HCT116 (cell line): ENCODE measurements at regions not wholly inside any gene's neighbourhood (a gene's known extent, or its start where the extent isn't known, plus 50 kb on each side); places are given as distances from the start of the nearest gene placed in this dataset.

Experiments
- ATAC-seq: fragments of 200-7000 bp; cut with Tn5 transposase; 2 replicates; pipeline ENCODE4 v1.9.1; 2020; ENCODE audit warnings: mild to moderate bottlenecking, moderate library complexity
- BruUV-seq: library from RNA; stranded (reverse); fragments of 400-500 nt; replicated peaks from 2 replicates; lab custom pipeline; 2021; lab: Mats Ljungman, UMichigan
- CTCF ChIA-PET: fragments of 300-600 bp; sonication (Branson Sonifier 250); formaldehyde crosslinking; loops from one replicate; lab custom pipeline; 2021; ENCODE audit warnings: antibody characterized with exemption; lab: Charles Lee
- POLR2A ChIA-PET: fragments of 300-600, 350-600 bp; sonication (Branson Sonifier 250); formaldehyde crosslinking; loops from one replicate; lab custom pipeline; 2021; ENCODE audit warnings: antibody characterized with exemption; lab: Charles Lee
- RAD21 ChIA-PET, 2 experiments: fragments of 300-600 bp; sonication (Branson Sonifier 250); formaldehyde crosslinking; loops; one replicate each; lab custom pipeline; 2023; ENCODE audit warnings: low total read pairs in 2 of 2; ENCODE audit not compliant: uncharacterized antibody in 2 of 2, unreplicated experiment in 2 of 2, low non-redundant PET in 1 of 2; lab: Charles Lee
- DNase-seq: peaks from one replicate; pipeline ENCODE4 v3.0.0-alpha.2; 2010; ENCODE audit warnings: low read depth, low spot score
- H2AFZ ChIP-seq: fragments of 200-600 bp; shearing (Covaris generic), sonication (generic); 2 replicates; pipeline ENCODE4 v1.6.1; 2017; ENCODE audit warnings: low read depth, mixed run types, mixed read lengths, antibody characterized with exemption, low read length; ENCODE audit not compliant: poor library complexity, severe bottlenecking
- H3K27ac ChIP-seq: 2 replicates; pipeline ENCODE4 v1.5.1; 2012; ENCODE audit warnings: low read depth, low read length
- H3K27me3 ChIP-seq: fragments of 200-600 bp; sonication (generic); 2 replicates; pipeline ENCODE4 v1.6.1; 2016; ENCODE audit warnings: mixed run types, low read length, mixed read lengths; ENCODE audit not compliant: insufficient read depth
- H3K36me3 ChIP-seq, 2 experiments: fragments of 200-500 bp in 1 of 2; fragments of 200-600 bp in 1 of 2; sonication (Bioruptor generic) in 1 of 2; sonication (generic) in 1 of 2; 2 replicates each; pipeline versions ENCODE4 v1.5.1 to v1.6.1; 2014 to 2016; ENCODE audit warnings: low read length in 2 of 2, inconsistent platforms in 1 of 2, mixed read lengths in 1 of 2, mixed run types in 1 of 2; ENCODE audit not compliant: insufficient read depth in 2 of 2, control insufficient read depth in 1 of 2
- H3K4me1 ChIP-seq, 2 experiments: fragments of 200-600 bp in 1 of 2; sonication (generic) in 1 of 2; 2 replicates each; pipeline versions ENCODE4 v1.5.1 to v1.6.1; 2012 to 2017; ENCODE audit warnings: low read length in 2 of 2, inconsistent platforms in 1 of 2, mild to moderate bottlenecking in 1 of 2, mixed read lengths in 1 of 2, mixed run types in 1 of 2, moderate library complexity in 1 of 2; ENCODE audit not compliant: insufficient read depth in 2 of 2, control insufficient read depth in 1 of 2
- H3K4me2 ChIP-seq: fragments of 200-600 bp; sonication (generic); 2 replicates; pipeline ENCODE4 v1.6.1; 2017; ENCODE audit warnings: mixed run types, low read length, mixed read lengths
- H3K4me3 ChIP-seq, 2 experiments: fragments of 200-600 bp in 1 of 2; sonication (generic) in 1 of 2; replicated peaks in 1 of 2; 2 replicates each; pipeline ENCODE4 v1.5.1; 2011 to 2016; ENCODE audit warnings: low read length in 2 of 2, control low read depth in 1 of 2, low read depth in 1 of 2, mild to moderate bottlenecking in 1 of 2, mixed read lengths in 1 of 2, mixed run types in 1 of 2
- H3K79me2 ChIP-seq: fragments of 200-600 bp; sonication (generic); 2 replicates; pipeline ENCODE4 v1.6.1; 2017; ENCODE audit warnings: mild to moderate bottlenecking, mixed run types, low read length, moderate library complexity, mixed read lengths; ENCODE audit not compliant: insufficient read depth
- H3K9ac ChIP-seq: fragments of 200-600 bp; sonication (generic); 2 replicates; pipeline ENCODE4 v1.6.1; 2016; ENCODE audit warnings: low read length, mixed read lengths
- H3K9me2 ChIP-seq: fragments of 200-600 bp; sonication (generic), shearing (Covaris generic); 2 replicates; pipeline ENCODE4 v1.6.1; 2017; ENCODE audit warnings: mixed run types, mild to moderate bottlenecking, moderate library complexity; ENCODE audit not compliant: insufficient read depth
- H3K9me3 ChIP-seq, 2 experiments: fragments of 200-500 bp in 1 of 2; fragments of 200-600 bp in 1 of 2; sonication (Bioruptor generic) in 1 of 2; sonication (generic) in 1 of 2; 2 replicates each; pipeline ENCODE4 v1.6.1; 2014 to 2017; ENCODE audit warnings: low read length in 2 of 2, mixed read lengths in 2 of 2, inconsistent platforms in 1 of 2, low read depth in 1 of 2, mild to moderate bottlenecking in 1 of 2, mixed run types in 1 of 2, moderate library complexity in 1 of 2; ENCODE audit not compliant: control insufficient read depth in 1 of 2, insufficient read depth in 1 of 2
- H4K20me1 ChIP-seq: fragments of 200-600 bp; sonication (generic), shearing (Covaris generic); 2 replicates; pipeline ENCODE4 v1.6.1; 2017; ENCODE audit warnings: mixed run types, mild to moderate bottlenecking, moderate library complexity; ENCODE audit not compliant: insufficient read depth
- CEBPB ChIP-seq: IDR thresholded peaks from 2 replicates; pipeline ENCODE4 v1.6.1; 2012; ENCODE audit warnings: low read depth
- EGR1 ChIP-seq: IDR thresholded peaks from 2 replicates; pipeline ENCODE4 v1.6.1; 2012; ENCODE audit warnings: low read depth
- EZH2phosphoT487 ChIP-seq: fragments of 200-600 bp; IDR thresholded peaks from 2 replicates; pipeline ENCODE4 v1.6.1; 2018; ENCODE audit warnings: antibody characterized with exemption, borderline replicate concordance
- FOSL1 ChIP-seq: IDR thresholded peaks from 2 replicates; pipeline ENCODE4 v1.6.1; 2012; ENCODE audit warnings: low read depth
- POLR2A ChIP-seq: IDR thresholded peaks from 2 replicates; pipeline ENCODE4 v1.7.0; 2011; ENCODE audit warnings: borderline replicate concordance; ENCODE audit not compliant: insufficient read depth, insufficient read length; ENCODE audit errors: extremely low read depth
- SIN3A ChIP-seq: IDR thresholded peaks from 2 replicates; pipeline ENCODE4 v1.6.1; 2012; ENCODE audit warnings: low read depth
- SRF ChIP-seq: IDR thresholded peaks from 2 replicates; pipeline ENCODE4 v1.6.1; 2012; ENCODE audit warnings: low read depth
- YY1 ChIP-seq: IDR thresholded peaks from 2 replicates; pipeline ENCODE4 v1.6.1; 2011; ENCODE audit warnings: low read length, low read depth, moderate library complexity, mild to moderate bottlenecking; ENCODE audit not compliant: insufficient replicate concordance; ENCODE audit errors: extremely low read depth
- intact Hi-C: fragments of 100-400 bp; cut with micrococcal nuclease; formaldehyde crosslinking; loops from 2 replicates; pipeline ENCODE4 v1.10.0; 2022
- TF ChIP-seq, protein P1 (sequence below): IDR thresholded peaks from 2 replicates; pipeline ENCODE4 v1.6.1; 2012

DNA sequence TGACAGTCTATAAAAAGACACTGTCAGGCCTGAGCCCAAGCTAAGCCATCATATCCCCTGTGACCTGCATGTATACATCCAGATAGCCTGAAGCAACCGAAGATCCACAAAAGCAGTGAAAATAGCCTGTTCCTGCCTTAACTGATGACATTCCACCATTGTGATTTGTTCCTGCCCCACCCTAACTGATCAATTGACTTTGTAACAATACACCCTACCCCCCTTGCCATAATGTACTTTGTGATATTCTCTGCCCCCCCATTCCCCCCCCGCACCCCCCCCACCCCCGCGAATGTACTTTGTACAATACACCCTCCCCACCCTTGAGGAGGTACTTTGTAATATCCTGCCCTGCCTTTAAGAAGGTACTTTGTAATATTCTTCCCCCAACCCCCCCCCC lies 82.2 kb upstream of the MED13 start:
- intact Hi-C loops: no loop called here

DNA sequence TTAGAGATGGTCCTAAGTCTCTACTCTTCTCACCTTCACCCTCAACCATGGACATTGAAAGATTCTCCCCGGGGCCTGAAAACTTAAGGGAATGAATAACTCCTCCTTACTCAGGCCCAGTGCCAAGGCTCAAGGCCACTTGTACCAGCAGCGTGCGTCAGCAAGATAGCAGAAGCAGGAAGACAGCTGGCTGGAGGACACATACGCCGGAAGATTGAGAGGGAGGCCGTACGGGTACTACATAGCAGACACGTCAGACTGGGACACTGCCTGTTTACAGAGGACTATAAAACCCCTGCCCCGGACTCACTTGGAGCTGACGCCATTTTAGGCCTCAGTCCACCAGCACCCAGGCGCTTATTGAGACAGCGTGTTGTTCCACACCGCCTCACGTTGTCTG lies 75.8 kb upstream of the MED13 start:
- BruUV-seq: no TSS peak
- no peak for ATAC-seq
- CTCF ChIA-PET: no interaction called here
- Histone ChIP-seq H3K27me3 (no peaks in the 10 kb centered on the region), H3K9ac (no peak overlapping the region)
- POLR2A ChIA-PET: no interaction called here
- RAD21 ChIA-PET: no interaction called here
- intact Hi-C loops: no loop called here
- TF ChIP-seq, protein P1, sequence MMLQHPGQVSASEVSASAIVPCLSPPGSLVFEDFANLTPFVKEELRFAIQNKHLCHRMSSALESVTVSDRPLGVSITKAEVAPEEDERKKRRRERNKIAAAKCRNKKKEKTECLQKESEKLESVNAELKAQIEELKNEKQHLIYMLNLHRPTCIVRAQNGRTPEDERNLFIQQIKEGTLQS: no peak
- no peak for TF ChIP-seq SRF
- TF ChIP-seq, all 23 proteins: peak for 0
- H3K4me3 ChIP-seq: no peak overlapping the region
- no peaks in the 10 kb centered on the region for H3K9me2 ChIP-seq
- H3K9me3 ChIP-seq: no peaks in the 10 kb centered on the region
- H3K79me2 ChIP-seq: no peaks in the 10 kb centered on the region
- no peak overlapping the region for H3K4me2 ChIP-seq
- H4K20me1 ChIP-seq: no peaks in the 10 kb centered on the region
- no peak for DNase-seq
- H2AFZ ChIP-seq: no peak overlapping the region
- no peaks in the 10 kb centered on the region for H3K36me3 ChIP-seq
- H3K27ac ChIP-seq: no peak overlapping the region
- peaks cover 0 to 8% of the 10 kb centered on the region in 2 experiments; a peak in 2 of 4 replicates for H3K4me1 ChIP-seq

More for the DNA sequence above, 82.2 kb upstream of the MED13 start:
- TF ChIP-seq EZH2phosphoT487: no peak
- no peak for TF ChIP-seq YY1
- no peak for TF ChIP-seq SIN3A
- no peak for TF ChIP-seq CEBPB
- TF ChIP-seq EGR1: no peak
- no peak for TF ChIP-seq POLR2A
- TF ChIP-seq FOSL1: no peak
- Histone ChIP-seq H3K9me2 (no peaks in the 10 kb centered on the region), H3K79me2 (no peaks in the 10 kb centered on the region), H3K4me2 (no peak overlapping the region), H4K20me1 (no peaks in the 10 kb centered on the region), H3K4me1 (peaks cover 0 to 8% of the 10 kb centered on the region in 2 experiments; a peak in 2 of 4 replicates), H3K36me3 (no peaks in the 10 kb centered on the region), H2AFZ (no peak overlapping the region), H3K9ac (no peak overlapping the region), H3K4me3 (no peak overlapping the region), H3K27ac (no peak overlapping the region), H3K27me3 (no peaks in the 10 kb centered on the region), H3K9me3 (no peaks in the 10 kb centered on the region)
- DNase-seq: no peak
- no peak for ATAC-seq
- ChIA-PET POLR2A (no interaction called here), RAD21 (no interaction called here), CTCF (no interaction called here)
- BruUV-seq: no TSS peak
